IPS DF 6.9 (cell line): ENCODE measurements at regions not wholly inside any gene's neighbourhood (a gene's known extent, or its start where the extent isn't known, plus 50 kb on each side); places are given as distances from the start of the nearest gene placed in this dataset.

Source experiments
- DNase-seq: peaks from one replicate; pipeline ENCODE4 v3.0.0-alpha.2; 2013; ENCODE audit warnings: low read depth, low spot score
- H3K27ac ChIP-seq: one replicate; pipeline ENCODE4 v1.5.1; 2013; ENCODE audit warnings: low read length, control low read depth
- H3K27me3 ChIP-seq: 2 replicates; pipeline ENCODE4 v1.6.1; 2013; ENCODE audit warnings: mild to moderate bottlenecking, low read length; ENCODE audit not compliant: control insufficient read depth, insufficient read depth
- H3K36me3 ChIP-seq: 2 replicates; pipeline ENCODE4 v1.6.1; 2013; ENCODE audit warnings: low read length; ENCODE audit not compliant: control insufficient read depth, insufficient read depth
- H3K4me1 ChIP-seq: 2 replicates; pipeline ENCODE4 v1.6.1; 2013; ENCODE audit warnings: low read length; ENCODE audit not compliant: control insufficient read depth, insufficient read depth
- H3K4me3 ChIP-seq: 2 replicates; pipeline ENCODE4 v1.5.1; 2013; ENCODE audit warnings: mild to moderate bottlenecking, low read length
- H3K9me3 ChIP-seq: 2 replicates; pipeline ENCODE4 v1.6.1; 2013; ENCODE audit warnings: low read length, inconsistent platforms; ENCODE audit not compliant: control insufficient read depth, insufficient read depth
- WGBS: extraction: QIAGEN DNeasy Blood & Tissue Kit; methylation state at CpG from one replicate; pipeline ENCODE4 v1.1.7; 2013; ENCODE audit warnings: mixed read lengths, missing lambda C conversion rate; ENCODE audit not compliant: insufficient read length, insufficient coverage; 5-methylcytosine and 5-hydroxymethylcytosine counted together

- no peak for DNase-seq
- H3K36me3 ChIP-seq: no peaks in the 10 kb centered on the region
- H3K27me3 ChIP-seq: no peaks in the 10 kb centered on the region
- WGBS: no CpG with 5 or more reads among the region's 3 CpGs
- H3K9me3 ChIP-seq: no peaks in the 10 kb centered on the region
- H3K4me1 ChIP-seq: no peaks in the 10 kb centered on the region
- H3K27ac ChIP-seq: no peak overlapping the region
- H3K4me3 ChIP-seq: no peak overlapping the region
Observed at GRCh38 chr11:115736146-115736545, 231.9 kb upstream of the CADM1 start.

DNA sequence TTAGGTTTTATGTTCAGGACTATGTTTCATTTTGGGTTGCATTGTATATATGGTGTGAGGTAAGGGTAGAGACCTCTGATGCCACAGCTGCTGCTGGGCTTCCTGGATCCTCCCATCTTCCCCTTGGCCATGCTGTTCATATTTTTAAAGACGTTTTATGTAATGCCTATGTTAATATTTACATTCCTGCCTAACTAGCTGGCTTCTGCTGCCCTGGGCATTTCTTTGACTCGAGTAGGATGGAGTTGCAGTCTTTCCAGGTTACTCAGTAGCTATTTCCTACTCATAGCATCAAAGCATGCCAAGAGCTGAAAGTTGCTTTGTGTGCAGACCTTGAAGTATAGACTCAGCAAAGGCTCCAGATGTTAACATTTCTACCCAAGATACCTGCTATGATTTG lies 220.5 kb upstream of the CADM1 start:
- no peaks in the 10 kb centered on the region for H3K27me3 ChIP-seq
- WGBS: no CpG with 5 or more reads among the region's 2 CpGs
- no peaks in the 10 kb centered on the region for H3K9me3 ChIP-seq
- no peak for DNase-seq
- no peaks in the 10 kb centered on the region for H3K36me3 ChIP-seq
- no peak overlapping the region for H3K4me3 ChIP-seq
- H3K4me1 ChIP-seq: no peaks in the 10 kb centered on the region
- no peak overlapping the region for H3K27ac ChIP-seq

GRCh38 chr11:115722711-115723110 lies 218.5 kb upstream of the CADM1 start:
- Histone ChIP-seq H3K36me3 (no peaks in the 10 kb centered on the region), H3K9me3 (no peaks in the 10 kb centered on the region), H3K4me3 (no peak overlapping the region), H3K4me1 (no peaks in the 10 kb centered on the region), H3K27ac (no peak overlapping the region), H3K27me3 (no peaks in the 10 kb centered on the region)
- DNase-seq: no peak
- WGBS: no CpG with 5 or more reads among the region's 4 CpGs

GRCh38 chr11:115721296-115721995 lies 217.2 kb upstream of the CADM1 start:
- no peak for DNase-seq
- no peak overlapping the region for H3K4me3 ChIP-seq
- 0 out of 2 replicates have a peak, but pooled peaks cover 1% of the 10 kb centered on the region for H3K9me3 ChIP-seq
- no peaks in the 10 kb centered on the region for H3K27me3 ChIP-seq
- H3K27ac ChIP-seq: no peak overlapping the region
- no CpG with 5 or more reads among the region's 3 CpGs for WGBS
- no peaks in the 10 kb centered on the region for H3K4me1 ChIP-seq
- H3K36me3 ChIP-seq: no peaks in the 10 kb centered on the region

DNA sequence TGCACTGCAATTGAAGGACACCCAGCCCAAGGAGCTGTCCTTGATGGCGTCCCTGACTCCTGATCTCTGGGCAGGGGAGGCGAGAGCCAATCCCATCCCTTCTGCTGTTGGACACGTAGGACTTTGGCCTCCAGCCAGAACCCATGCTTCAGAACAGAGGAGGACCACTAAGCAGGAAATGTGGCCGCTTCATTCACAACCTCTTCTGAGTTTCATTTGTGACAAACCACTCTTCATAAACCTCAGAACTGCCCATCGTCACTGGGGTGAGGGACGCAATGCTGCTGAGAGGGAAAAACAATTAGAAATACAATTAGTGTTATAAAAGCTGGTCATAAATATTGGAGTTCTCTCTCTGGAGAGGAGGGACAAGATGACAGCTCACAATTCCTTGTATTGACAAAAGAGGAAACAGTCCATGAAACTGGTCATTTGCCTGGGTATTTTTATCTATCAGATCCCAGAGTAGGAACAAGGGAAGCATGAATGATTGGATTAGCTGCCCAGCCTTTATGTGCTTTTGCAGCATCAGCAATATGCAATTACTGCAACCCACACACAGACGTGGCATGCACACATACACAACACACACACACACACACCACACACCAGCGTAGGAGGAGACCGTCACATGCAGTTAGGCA lies 216.5 kb upstream of the CADM1 start:
- Histone ChIP-seq H3K9me3 (0 out of 2 replicates have a peak, but pooled peaks cover 1% of the 10 kb centered on the region), H3K27ac (no peak overlapping the region), H3K36me3 (no peaks in the 10 kb centered on the region), H3K4me3 (no peak overlapping the region), H3K4me1 (no peaks in the 10 kb centered on the region), H3K27me3 (no peaks in the 10 kb centered on the region)
- no peak for DNase-seq
- no CpG with 5 or more reads among the region's 9 CpGs for WGBS

GRCh38 chr11:115718945-115719344 lies 214.7 kb upstream of the CADM1 start:
- Histone ChIP-seq H3K27me3 (no peaks in the 10 kb centered on the region), H3K27ac (no peak overlapping the region), H3K4me3 (no peak overlapping the region), H3K9me3 (0 out of 2 replicates have a peak, but pooled peaks cover 1% of the 10 kb centered on the region), H3K4me1 (no peaks in the 10 kb centered on the region), H3K36me3 (no peaks in the 10 kb centered on the region)
- WGBS: no CpG with 5 or more reads among the region's 3 CpGs
- no peak for DNase-seq

- Histone ChIP-seq H3K9me3 (0 out of 2 replicates have a peak, but pooled peaks cover 1% of the 10 kb centered on the region), H3K4me1 (no peaks in the 10 kb centered on the region), H3K4me3 (no peak overlapping the region), H3K27me3 (no peaks in the 10 kb centered on the region), H3K36me3 (no peaks in the 10 kb centered on the region), H3K27ac (no peak overlapping the region)
- no peak for DNase-seq
- no CpG with 5 or more reads among the region's 6 CpGs for WGBS
Observed at GRCh38 chr11:115718106-115718505, 213.9 kb upstream of the CADM1 start.

GRCh38 chr11:115716601-115717529 lies 212.7 kb upstream of the CADM1 start:
- DNase-seq: no peak
- H3K27ac ChIP-seq: no peak overlapping the region
- H3K4me1 ChIP-seq: no peaks in the 10 kb centered on the region
- H3K36me3 ChIP-seq: no peaks in the 10 kb centered on the region
- H3K27me3 ChIP-seq: no peaks in the 10 kb centered on the region
- H3K4me3 ChIP-seq: no peak overlapping the region
- no CpG with 5 or more reads among the region's 29 CpGs for WGBS
- 0 out of 2 replicates have a peak, but pooled peaks cover 1% of the 10 kb centered on the region for H3K9me3 ChIP-seq

DNA sequence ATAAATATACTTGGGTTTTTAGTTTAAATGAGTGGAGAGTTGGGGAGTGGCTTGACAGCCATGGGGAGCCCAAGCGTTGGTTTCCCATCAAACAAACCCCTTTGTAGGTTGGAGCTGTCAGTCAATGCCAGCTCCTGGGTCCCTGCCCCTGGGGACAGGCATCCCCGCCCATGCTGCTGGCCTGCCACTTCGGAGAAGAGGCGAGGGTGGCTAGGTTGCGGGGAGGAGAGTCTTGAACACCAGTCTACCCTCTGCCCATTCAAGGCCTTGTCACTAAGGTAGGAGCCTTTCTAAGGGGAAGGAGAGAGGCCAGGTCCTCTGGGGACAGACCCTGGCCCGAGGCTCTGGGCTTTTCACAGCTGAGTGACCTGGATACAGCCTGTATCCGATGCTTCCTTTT lies 211.9 kb upstream of the CADM1 start:
- Histone ChIP-seq H3K27me3 (no peaks in the 10 kb centered on the region), H3K4me1 (no peaks in the 10 kb centered on the region), H3K4me3 (no peak overlapping the region), H3K9me3 (0 out of 2 replicates have a peak, but pooled peaks cover 1% of the 10 kb centered on the region), H3K27ac (no peak overlapping the region), H3K36me3 (no peaks in the 10 kb centered on the region)
- DNase-seq: no peak
- WGBS: no CpG with 5 or more reads among the region's 7 CpGs

GRCh38 chr11:115715251-115715770 lies 211.1 kb upstream of the CADM1 start:
- Histone ChIP-seq H3K36me3 (no peaks in the 10 kb centered on the region), H3K4me3 (no peak overlapping the region), H3K4me1 (no peaks in the 10 kb centered on the region), H3K9me3 (0 out of 2 replicates have a peak, but pooled peaks cover 1% of the 10 kb centered on the region), H3K27me3 (no peaks in the 10 kb centered on the region), H3K27ac (no peak overlapping the region)
- no CpG with 5 or more reads among the region's 3 CpGs for WGBS
- DNase-seq: no peak
